Peyer's patch (tissue), 4 donors: ENCODE measurements at regions not wholly inside any gene's neighbourhood (a gene's known extent, or its start where the extent isn't known, plus 50 kb on each side); places are given as distances from the start of the nearest gene placed in this dataset.

Source experiments
- CTCF ChIP-seq, 6 experiments: fragments of 450-650 bp in 4 of 6; fragments of 200-600 bp in 2 of 6; sonication (generic) in 1 of 6; IDR thresholded peaks; one replicate each; pipeline ENCODE4 v1.5.1; 2017 to 2019; ENCODE audit warnings: antibody characterized with exemption in 6 of 6, mild to moderate bottlenecking in 3 of 6, moderate library complexity in 1 of 6
- POLR2A ChIP-seq, 2 donors: fragments of 450-650 bp; IDR thresholded peaks; one replicate each; pipeline ENCODE4 v1.5.1; 2017; ENCODE audit warnings: antibody characterized with exemption in 2 of 2, mild to moderate bottlenecking in 2 of 2, moderate library complexity in 2 of 2

- TF ChIP-seq CTCF (IDR thresholded peaks at IDR 0.05) = no peak
- TF ChIP-seq POLR2A (IDR thresholded peaks at IDR 0.05) = no peak
Measured at GRCh38 chr15:47212222-47213010, 504.9 kb upstream of the SEMA6D start.
